Mononuclear cell (primary cell): ENCODE measurements at regions not wholly inside any gene's neighbourhood (a gene's known extent, or its start where the extent isn't known, plus 50 kb on each side); places are given as distances from the start of the nearest gene placed in this dataset.

Experiments used
- H3K27me3 ChIP-seq: 2 replicates; pipeline ENCODE4 v1.6.0; 2011; ENCODE audit warnings: low read length, control low read depth; ENCODE audit not compliant: insufficient read depth
- H3K4me1 ChIP-seq: 2 replicates; pipeline ENCODE4 v1.5.1; 2011; ENCODE audit warnings: mild to moderate bottlenecking, low read length, control low read depth; ENCODE audit not compliant: insufficient read depth
- H3K4me3 ChIP-seq: 2 replicates; pipeline ENCODE4 v1.5.1; 2011; ENCODE audit warnings: mild to moderate bottlenecking, low read length, moderate library complexity
- H3K9me3 ChIP-seq: 2 replicates; pipeline ENCODE4 v1.5.1; 2011; ENCODE audit warnings: low read depth, mild to moderate bottlenecking, control low read depth, low read length

DNA sequence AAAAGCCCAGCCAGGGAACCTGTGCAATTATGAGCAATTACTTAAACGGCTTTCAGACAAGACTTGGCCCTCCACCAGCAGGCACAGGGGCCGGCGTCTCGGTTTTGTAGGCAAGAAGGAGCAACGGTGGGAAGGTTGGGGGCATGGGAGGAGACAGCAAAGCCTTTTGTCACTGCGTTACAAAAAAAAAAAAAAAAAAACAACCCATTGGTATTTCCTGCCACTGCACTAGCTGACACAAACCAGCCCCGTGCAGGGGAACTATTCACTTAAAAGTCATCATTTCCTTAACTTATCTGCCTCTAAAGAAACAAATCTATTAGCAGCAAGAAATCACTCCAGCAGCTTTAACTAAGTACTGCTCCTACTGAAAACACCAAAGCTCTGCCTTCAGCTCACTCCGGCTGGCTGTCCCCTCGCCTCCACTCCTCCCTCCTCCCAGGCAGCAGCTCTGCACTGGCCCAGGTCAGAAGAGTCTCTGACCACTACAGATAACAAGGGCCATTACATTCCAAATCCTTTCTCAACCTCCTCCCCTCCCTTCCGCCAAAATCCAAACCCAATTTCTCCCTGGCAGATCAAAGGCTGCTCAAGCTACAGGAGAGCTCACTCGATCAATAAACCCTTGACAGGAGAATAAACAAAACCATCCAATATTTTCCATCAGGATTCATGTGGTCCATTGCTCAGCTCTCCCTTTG, 105.2 kb upstream of the CDKN3 start:
- Histone ChIP-seq H3K27me3 (peaks cover 6% of the 10 kb centered on the region), H3K4me1 (no peaks in the 10 kb centered on the region), H3K9me3 (no peaks in the 10 kb centered on the region), H3K4me3 (no peak overlapping the region)

DNA sequence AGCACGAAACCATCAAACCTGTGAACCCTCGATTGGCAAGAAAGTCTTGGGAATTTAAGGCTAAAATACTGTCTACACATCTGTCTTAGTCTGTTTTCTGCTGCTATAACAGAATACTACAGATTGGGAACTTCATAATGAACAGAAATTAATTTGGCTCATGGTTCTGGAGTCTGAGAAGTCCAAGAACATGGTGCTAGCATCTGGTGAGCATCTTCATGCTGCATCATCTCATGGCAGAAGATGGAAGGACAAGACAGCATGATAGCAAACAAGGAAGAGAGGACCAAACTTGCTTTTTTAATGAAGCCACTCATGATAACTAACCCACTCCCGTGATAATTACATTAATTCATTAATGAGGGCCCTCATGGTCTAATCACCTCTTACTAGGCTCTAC, 102.0 kb upstream of the CDKN3 start:
- H3K4me1 ChIP-seq = no peaks in the 10 kb centered on the region
- H3K27me3 ChIP-seq = peaks cover 20% of the 10 kb centered on the region
- no peaks in the 10 kb centered on the region for H3K9me3 ChIP-seq
- H3K4me3 ChIP-seq = no peak overlapping the region

DNA sequence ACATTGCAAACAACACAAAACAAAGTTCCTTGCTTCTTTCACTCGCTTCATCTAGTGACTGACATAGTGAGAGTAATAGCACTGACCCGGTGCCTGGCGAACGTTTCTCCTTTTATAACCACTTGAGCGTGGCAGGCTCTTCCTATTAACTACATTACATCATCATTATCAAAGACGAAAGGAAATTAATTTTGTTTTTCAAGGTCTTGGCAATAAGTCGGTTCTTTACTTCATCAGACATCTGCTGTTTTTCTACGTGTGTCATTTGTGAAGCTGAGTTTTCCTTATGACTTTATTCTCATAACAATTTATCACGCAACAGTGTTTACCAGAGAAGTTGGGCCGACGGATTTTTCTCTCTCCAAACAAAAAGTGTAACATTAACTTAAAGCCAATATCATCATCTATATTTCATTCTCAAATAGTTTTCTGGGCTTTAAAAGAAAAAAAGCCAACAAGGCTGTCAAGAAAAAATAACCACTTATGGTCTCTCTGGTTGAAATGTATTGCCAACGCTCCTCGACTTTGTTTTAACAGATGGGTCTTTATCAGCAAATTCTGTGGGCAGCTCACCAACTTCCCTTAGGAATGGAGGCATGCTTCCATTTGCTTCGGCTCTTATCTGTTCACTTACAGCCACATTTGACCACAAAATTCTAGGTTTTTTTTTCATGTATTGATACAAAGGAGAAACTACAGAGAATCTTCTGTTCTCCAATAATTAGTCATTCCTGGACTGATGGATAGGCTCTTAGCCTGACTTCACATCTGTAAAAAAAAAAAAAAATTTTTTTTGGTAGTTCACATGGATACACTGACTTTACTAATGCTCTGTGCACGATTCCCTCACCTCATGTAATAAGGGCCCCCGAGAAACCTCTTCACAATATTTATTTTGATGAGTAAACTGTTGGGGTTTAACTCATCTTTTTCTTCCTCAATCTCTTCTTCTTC, 97.1 kb upstream of the CDKN3 start:
- H3K9me3 ChIP-seq = no peaks in the 10 kb centered on the region
- H3K4me3 ChIP-seq = no peak overlapping the region
- H3K27me3 ChIP-seq = peaks cover 16% of the 10 kb centered on the region
- H3K4me1 ChIP-seq = no peaks in the 10 kb centered on the region

DNA sequence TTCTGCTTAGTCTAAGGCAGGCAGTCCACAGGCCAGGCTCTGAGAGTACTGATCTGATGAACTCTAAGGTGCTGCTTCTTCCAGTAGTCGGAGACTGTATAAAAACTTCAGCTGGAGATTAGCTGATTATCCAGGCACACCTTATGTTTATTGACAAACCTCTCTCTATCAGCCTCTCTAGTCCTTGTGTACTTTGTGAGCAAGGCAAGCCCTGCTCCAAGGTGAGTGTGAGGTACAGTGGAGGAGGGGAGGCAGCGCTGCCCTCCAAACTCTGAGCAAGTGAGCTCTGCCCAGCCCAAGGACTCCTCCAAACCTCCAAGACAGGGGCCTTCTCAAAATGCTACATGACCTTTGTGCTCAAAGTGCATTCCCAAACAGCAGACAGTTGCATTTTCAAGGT, 95.9 kb upstream of the CDKN3 start:
- peaks cover 16% of the 10 kb centered on the region for H3K27me3 ChIP-seq
- H3K4me1 ChIP-seq = no peaks in the 10 kb centered on the region
- no peak overlapping the region for H3K4me3 ChIP-seq
- no peaks in the 10 kb centered on the region for H3K9me3 ChIP-seq

DNA sequence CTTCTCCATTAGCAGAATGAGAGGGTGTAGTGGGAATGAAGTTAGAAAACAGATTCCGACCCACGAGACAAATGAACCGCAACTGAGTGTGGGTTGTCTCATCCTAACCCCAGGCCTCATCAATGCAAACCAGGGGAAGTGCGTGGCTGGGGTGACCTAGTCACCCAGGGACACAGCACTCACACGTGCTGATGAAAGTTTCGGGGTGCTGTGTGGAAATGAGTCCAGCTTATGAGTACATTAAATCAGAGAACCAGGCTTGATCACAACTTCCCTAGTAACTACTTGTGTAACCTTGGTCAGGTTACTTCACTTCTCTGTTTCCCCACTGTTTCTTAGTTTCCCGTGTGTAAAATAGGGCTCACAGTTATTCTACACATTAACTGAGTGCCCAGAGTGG, 95.4 kb upstream of the CDKN3 start:
- no peaks in the 10 kb centered on the region for H3K9me3 ChIP-seq
- H3K4me3 ChIP-seq = no peak overlapping the region
- H3K27me3 ChIP-seq = peaks cover 16% of the 10 kb centered on the region
- no peaks in the 10 kb centered on the region for H3K4me1 ChIP-seq

DNA sequence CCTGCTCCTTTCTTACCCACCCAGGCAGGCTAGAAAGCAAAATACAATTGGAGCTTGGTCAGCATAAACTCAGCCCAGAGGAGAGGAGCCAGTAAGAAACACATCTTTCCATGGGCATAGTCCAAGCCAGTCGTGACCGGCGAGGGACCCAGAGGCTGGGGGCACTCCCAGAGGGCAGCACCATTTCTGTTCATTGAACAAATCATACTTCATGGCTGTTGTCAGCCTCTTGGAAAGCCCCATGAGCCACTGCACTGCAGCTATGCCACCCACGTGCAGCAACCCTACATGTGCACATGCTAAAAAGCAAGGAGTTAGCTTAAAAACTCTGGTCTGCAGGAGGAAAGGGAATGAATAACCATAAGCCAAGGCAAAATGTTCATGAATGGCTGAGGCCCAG, 90.0 kb upstream of the CDKN3 start:
- no peaks in the 10 kb centered on the region for H3K9me3 ChIP-seq
- H3K4me1 ChIP-seq = no peaks in the 10 kb centered on the region
- no peaks in the 10 kb centered on the region for H3K27me3 ChIP-seq
- H3K4me3 ChIP-seq = no peak overlapping the region

DNA sequence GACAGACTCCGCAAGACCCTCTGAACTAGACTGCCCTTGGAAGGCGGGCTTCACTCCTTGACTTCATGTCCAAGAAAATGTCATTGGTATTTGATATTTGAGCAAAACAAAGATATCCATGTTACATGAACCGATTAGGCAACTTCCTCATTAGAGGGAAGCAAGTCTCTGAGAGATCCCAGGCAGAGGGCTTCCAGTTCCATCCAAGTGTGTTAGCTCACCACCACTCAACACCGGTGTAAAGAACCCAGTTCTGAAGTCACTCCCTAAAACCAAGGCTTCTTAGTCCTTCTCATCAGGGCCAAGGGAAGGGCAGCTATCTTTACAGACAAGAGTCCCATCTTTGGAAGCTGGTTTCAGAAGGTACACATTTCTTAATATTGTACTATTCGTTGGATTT, 87.2 kb upstream of the CDKN3 start:
- Histone ChIP-seq H3K4me1 (no peaks in the 10 kb centered on the region), H3K9me3 (no peaks in the 10 kb centered on the region), H3K27me3 (peaks cover 3% of the 10 kb centered on the region), H3K4me3 (no peak overlapping the region)

DNA sequence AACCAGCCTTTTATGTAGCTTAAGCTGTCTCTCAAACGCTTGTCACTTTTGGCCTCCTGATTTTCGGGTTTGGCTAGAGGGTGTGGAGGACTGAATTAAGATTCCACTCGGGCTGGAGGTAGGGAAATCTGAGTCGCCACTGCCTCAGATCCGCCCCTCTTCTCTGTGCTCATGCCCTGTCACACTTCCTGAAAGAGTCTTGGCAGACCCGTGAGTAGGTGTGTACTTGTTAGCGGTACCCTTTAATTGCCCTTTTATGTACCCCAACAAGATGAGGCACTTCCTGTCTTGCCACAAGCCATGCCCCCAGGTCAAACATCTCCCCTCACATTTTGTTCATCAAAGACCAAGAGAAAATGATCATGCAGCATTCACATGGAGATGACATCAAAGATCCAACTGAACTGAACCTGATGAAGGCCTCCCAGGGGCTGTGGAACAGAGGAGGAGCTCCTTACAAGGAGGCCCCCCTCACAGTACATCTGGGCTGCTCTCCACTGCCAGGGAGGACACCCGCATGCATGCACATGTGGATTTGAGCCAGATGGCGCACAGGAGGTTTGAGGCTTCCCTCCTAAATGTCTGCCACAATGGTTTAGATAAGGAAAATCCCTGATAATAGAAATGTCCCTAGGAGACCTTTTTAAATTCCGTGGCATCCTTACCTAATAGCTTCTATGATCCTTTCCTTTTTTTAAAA, 86.5 kb upstream of the CDKN3 start:
- Histone ChIP-seq H3K4me1 (no peaks in the 10 kb centered on the region), H3K27me3 (peaks cover 3% of the 10 kb centered on the region), H3K9me3 (no peaks in the 10 kb centered on the region), H3K4me3 (no peak overlapping the region)

DNA sequence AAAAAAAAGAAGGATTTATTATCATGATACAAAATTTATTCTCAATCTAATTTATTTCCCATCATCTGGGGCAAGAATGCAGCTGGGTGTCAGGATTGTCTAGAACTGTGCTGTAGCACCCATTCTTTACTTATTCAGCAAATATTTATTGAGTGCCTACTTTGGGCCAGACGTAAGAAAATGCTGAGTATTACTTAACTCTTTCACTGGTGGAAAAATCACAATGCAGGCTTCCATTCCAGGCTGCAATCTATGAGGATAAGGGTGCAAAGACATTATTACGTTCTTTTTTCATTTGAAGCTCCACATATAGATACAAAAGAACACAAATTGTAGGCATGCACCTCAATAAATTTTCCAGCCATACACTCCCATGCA, 86.0 kb upstream of the CDKN3 start:
- peaks cover 3% of the 10 kb centered on the region for H3K27me3 ChIP-seq

DNA sequence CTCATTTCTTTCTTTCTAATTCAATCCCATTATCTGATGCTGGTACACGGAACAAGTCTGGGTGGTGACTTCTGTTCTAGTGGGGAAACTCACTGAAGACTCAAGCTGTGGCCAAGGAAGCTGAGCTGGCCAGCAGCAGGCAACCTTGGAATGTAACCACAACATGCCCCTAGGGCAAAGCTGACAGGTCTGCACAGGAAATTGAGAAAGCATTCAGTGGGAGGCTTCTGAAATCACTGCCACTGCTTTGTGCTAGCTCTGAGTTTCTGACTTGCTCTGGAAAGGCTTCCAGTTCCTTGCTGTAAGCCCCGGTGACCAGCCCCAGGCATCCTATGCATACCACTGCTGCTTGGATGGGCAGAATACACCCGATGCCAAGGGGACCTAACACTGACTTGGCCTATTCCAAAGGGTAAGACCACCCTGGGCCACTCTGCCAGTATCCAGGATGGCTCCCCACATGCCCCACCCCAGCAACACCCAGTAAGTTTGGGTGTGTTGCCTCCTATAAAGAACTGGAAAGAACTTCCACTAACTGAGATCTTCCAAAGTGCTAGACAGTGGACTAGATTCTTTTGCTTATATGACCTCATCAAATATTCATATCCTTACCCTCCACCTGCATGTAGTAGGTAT, 84.5 kb upstream of the CDKN3 start:
- Histone ChIP-seq H3K4me3 (no peak overlapping the region), H3K27me3 (peaks cover 3% of the 10 kb centered on the region), H3K4me1 (no peaks in the 10 kb centered on the region), H3K9me3 (no peaks in the 10 kb centered on the region)

More for the DNA sequence above, 86.0 kb upstream of the CDKN3 start:
- Histone ChIP-seq H3K9me3 (no peaks in the 10 kb centered on the region), H3K4me3 (no peak overlapping the region), H3K4me1 (no peaks in the 10 kb centered on the region)

DNA sequence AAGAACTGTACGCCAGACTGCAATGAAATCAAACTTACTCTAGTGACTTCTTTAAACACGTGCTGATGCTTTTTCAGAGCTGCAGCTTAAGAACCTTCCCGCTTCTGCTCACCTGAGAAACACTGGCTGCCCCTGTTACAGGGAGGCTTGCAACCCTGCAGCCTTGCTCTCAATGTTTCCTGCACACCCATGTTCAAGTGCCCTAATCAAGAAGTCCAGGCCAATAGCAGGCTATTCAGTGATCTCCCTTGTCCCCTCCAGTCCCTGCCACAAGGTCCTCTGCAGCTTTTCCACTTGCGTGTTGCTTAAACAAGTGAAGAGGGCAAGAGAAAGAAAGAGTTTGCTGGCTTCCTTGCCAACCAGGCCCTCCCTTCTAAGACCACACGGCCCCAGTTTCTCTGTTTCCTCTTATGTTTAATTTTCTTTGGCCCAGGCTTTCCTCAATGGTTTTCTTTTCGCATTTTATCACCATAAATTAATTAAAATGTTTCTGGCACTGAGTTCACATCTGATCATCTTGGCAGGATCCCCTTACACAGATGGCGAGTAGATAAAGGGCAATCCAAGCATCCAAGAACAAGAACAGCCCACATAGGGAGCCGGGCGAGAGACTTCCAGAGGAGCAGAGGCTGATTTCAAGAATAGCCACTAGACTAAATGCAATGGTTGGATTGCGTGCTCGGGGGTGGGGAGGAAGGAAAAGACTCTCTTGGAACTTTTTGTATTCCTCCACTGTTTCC, 82.3 kb upstream of the CDKN3 start:
- Histone ChIP-seq H3K27me3 (peaks cover 3% of the 10 kb centered on the region), H3K4me1 (no peaks in the 10 kb centered on the region), H3K9me3 (no peaks in the 10 kb centered on the region), H3K4me3 (no peak overlapping the region)

DNA sequence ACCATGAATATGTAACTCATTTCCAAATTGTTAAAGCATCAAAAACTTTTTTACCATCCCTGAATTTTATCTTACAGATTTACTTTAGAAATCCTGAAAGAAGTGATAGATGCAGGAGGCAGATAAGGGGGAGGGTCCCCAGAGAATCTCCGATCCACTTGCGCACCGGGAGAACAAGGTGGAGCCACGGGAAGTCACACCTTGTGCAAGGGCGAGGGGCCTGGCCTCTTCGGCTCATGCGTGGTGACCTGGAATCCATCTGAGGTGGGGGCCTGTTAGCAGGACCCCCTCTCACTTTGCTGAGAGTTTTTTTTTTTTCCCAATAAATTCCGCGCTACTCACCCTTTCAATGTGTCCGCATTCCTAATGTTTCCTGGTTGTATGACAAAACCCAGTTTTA, 80.2 kb upstream of the CDKN3 start:
- no peaks in the 10 kb centered on the region for H3K4me1 ChIP-seq
- no peak overlapping the region for H3K4me3 ChIP-seq
- H3K9me3 ChIP-seq = no peaks in the 10 kb centered on the region
- peaks cover 3% of the 10 kb centered on the region for H3K27me3 ChIP-seq

DNA sequence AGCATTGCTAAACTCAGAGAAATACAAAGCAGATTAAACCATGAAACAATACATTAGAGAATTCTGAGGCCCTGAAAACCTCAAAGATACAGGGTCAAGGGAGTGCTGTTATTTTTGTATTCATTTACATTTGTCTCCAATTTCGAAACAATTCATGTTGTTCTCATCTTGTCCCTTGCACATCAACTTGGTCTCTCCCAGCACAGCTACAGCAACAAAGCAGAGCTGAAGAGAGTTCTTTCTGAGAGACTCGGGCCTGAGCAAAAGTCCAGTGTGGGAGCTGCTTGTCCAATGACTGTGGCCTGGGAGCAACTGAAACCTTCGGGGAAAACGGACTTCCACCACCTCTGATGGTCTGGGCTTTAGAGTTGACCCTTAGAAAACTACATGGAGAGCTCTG, 79.4 kb upstream of the CDKN3 start:
- Histone ChIP-seq H3K4me1 (no peaks in the 10 kb centered on the region), H3K27me3 (peaks cover 3% of the 10 kb centered on the region), H3K4me3 (no peak overlapping the region), H3K9me3 (no peaks in the 10 kb centered on the region)

DNA sequence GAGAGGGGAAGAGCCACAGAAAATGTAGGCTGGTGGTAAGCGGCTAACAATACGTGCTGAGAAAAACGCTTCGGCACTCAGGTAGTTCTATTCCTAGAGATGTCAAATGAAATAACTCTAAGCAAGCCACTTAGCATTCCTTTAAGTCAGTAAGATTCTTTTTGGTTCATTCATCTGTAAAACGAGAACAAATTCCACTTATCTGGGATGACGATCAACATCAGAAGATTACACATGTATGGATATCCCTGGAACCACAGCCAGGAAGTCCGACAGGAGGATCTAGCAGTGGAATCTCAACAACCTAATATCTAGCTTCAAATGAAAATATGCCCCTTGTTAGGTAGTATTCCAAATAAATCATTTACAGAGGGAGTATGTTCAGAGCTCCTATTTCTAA, 74.6 kb upstream of the CDKN3 start:
- no peaks in the 10 kb centered on the region for H3K9me3 ChIP-seq
- H3K4me1 ChIP-seq = no peaks in the 10 kb centered on the region
- no peak overlapping the region for H3K4me3 ChIP-seq

More for the DNA sequence above, 74.6 kb upstream of the CDKN3 start:
- no peaks in the 10 kb centered on the region for H3K27me3 ChIP-seq
